Prostate gland (tissue), 2 donors: ENCODE measurements at regions not wholly inside any gene's neighbourhood (a gene's known extent, or its start where the extent isn't known, plus 50 kb on each side); places are given as distances from the start of the nearest gene placed in this dataset.

Experiments used
- DNase-seq: peaks from one replicate; pipeline ENCODE4 v3.0.0-alpha.2; 2019; ENCODE audit warnings: low spot score
- H3K27ac ChIP-seq, 2 donors: fragments of 200-600 bp; sonication (generic); 2 replicates each; pipeline ENCODE4 v1.5.1; 2017 to 2019
- H3K27me3 ChIP-seq: fragments of 200-600 bp; sonication (generic); replicated peaks from 2 replicates; pipeline ENCODE4 v1.5.1; 2019; ENCODE audit not compliant: insufficient read depth
- H3K36me3 ChIP-seq, 2 donors: fragments of 200-600 bp; sonication (generic); 1 replicate in 1 of 2; 2 replicates in 1 of 2; pipeline versions ENCODE4 v1.5.1 to v1.8.1; 2017 to 2019
- H3K4me1 ChIP-seq: fragments of 200-600 bp; sonication (generic); replicated peaks from 2 replicates; pipeline ENCODE4 v1.5.1; 2019
- H3K4me3 ChIP-seq, 2 donors: fragments of 200-600 bp; sonication (generic); 2 replicates each; pipeline ENCODE4 v1.5.1; 2017 to 2019
- H3K9me3 ChIP-seq: fragments of 200-600 bp; sonication (generic); 2 replicates; pipeline ENCODE4 v1.5.1; 2017
- POLR2A ChIP-seq: fragments of 450-650 bp; IDR thresholded peaks from one replicate; pipeline ENCODE4 v1.6.1; 2016; ENCODE audit warnings: antibody characterized with exemption, mild to moderate bottlenecking
- POLR2AphosphoS5 ChIP-seq: sonication (generic); formaldehyde crosslinking; IDR thresholded peaks from one replicate; pipeline ENCODE4 v1.6.1; 2017; ENCODE audit warnings: antibody characterized with exemption
- WGBS: methylation state at CpG from one replicate; pipeline ENCODE4 v1.1.5; 2018; 5-methylcytosine and 5-hydroxymethylcytosine counted together
- intact Hi-C: fragments of 100-400 bp; cut with DNase I; formaldehyde crosslinking; loops from one replicate; pipeline ENCODE4 v1.14.2; 2022
- TF ChIP-seq, protein P1 (sequence below), 4 experiments: fragments of 200-600 bp in 2 of 4; fragments of 450-650 bp in 2 of 4; sonication (generic) in 2 of 4; IDR thresholded peaks; 1 replicate in 3 of 4; 2 replicates in 1 of 4; pipeline ENCODE4 v1.5.1; 2016 to 2019; ENCODE audit warnings: antibody characterized with exemption in 4 of 4, mild to moderate bottlenecking in 2 of 4, moderate library complexity in 2 of 4

DNA sequence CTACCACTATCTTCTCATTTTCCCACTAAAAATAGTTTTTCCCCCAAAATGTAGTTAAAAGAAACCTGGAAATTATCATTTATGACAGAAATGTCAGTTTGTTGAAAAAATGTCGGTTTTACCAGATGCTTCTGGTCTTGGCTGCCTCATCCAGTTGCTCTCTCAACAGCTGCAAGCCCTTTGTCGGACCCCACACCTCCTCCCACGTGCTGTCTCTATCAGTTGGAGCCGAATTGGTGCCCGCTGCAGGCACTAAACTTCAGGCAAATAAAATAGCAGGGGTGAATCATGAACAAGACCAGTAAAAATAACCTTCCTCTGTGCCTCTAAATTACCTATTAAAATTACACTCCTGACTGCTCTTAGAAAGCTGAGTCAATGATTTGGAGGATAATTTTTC is 129.5 kb upstream of the CEP162 start:
- no peak for TF ChIP-seq POLR2AphosphoS5
- H3K36me3 ChIP-seq: no peaks in the 10 kb centered on the region
- no peak overlapping the region for H3K4me3 ChIP-seq
- no peak for DNase-seq
- H3K27ac ChIP-seq: no peak overlapping the region
- H3K4me1 ChIP-seq: no peaks in the 10 kb centered on the region
- no peaks in the 10 kb centered on the region for H3K9me3 ChIP-seq
- intact Hi-C loops: no loop called here
- WGBS: 28% methylated on average over 5 of the region's 5 CpGs
- H3K27me3 ChIP-seq: no peaks in the 10 kb centered on the region

GRCh38 chr6:84353459-84354423 is 126.3 kb upstream of the CEP162 start:
- Histone ChIP-seq H3K9me3 (no peaks in the 10 kb centered on the region), H3K36me3 (no peaks in the 10 kb centered on the region), H3K27me3 (no peaks in the 10 kb centered on the region), H3K4me3 (no peak overlapping the region), H3K4me1 (no peaks in the 10 kb centered on the region), H3K27ac (no peak overlapping the region)
- intact Hi-C loops: no loop called here
- WGBS: 66% methylated on average over 5 of the region's 5 CpGs
- TF ChIP-seq POLR2A (no peak), POLR2AphosphoS5 (no peak)
- TF ChIP-seq, protein P1, sequence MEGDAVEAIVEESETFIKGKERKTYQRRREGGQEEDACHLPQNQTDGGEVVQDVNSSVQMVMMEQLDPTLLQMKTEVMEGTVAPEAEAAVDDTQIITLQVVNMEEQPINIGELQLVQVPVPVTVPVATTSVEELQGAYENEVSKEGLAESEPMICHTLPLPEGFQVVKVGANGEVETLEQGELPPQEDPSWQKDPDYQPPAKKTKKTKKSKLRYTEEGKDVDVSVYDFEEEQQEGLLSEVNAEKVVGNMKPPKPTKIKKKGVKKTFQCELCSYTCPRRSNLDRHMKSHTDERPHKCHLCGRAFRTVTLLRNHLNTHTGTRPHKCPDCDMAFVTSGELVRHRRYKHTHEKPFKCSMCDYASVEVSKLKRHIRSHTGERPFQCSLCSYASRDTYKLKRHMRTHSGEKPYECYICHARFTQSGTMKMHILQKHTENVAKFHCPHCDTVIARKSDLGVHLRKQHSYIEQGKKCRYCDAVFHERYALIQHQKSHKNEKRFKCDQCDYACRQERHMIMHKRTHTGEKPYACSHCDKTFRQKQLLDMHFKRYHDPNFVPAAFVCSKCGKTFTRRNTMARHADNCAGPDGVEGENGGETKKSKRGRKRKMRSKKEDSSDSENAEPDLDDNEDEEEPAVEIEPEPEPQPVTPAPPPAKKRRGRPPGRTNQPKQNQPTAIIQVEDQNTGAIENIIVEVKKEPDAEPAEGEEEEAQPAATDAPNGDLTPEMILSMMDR (IDR thresholded peaks at IDR 0.05): no peak
- no peak for DNase-seq

DNA sequence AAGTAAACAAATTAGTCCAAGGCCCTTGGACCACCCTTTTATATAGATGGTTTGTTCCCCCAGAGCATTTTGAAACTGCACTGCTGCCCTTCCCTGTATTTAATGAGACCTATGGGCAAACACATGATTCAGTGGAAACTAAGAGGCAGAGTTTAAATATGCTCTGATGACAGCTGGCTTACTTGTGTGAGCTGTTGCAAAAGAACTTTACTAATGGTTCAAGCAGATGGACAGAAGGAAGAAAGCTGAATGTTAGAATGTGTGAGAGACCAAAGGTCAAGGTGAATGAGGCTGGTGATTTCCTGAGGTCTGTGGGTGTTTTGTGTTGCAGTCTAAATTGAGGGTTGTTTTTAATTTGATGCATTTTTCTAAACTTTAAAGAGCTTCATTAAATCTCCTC is 123.0 kb upstream of the CEP162 start:
- H3K9me3 ChIP-seq: no peaks in the 10 kb centered on the region
- intact Hi-C loops: no loop called here
- H3K36me3 ChIP-seq: no peaks in the 10 kb centered on the region
- H3K27ac ChIP-seq: no peak overlapping the region
- TF ChIP-seq POLR2A: no peak
- TF ChIP-seq, protein P1 (IDR thresholded peaks at IDR 0.05): no peak
- TF ChIP-seq POLR2AphosphoS5: no peak
- DNase-seq: no peak
- H3K4me1 ChIP-seq: no peaks in the 10 kb centered on the region
- H3K27me3 ChIP-seq: no peaks in the 10 kb centered on the region
- no peak overlapping the region for H3K4me3 ChIP-seq

DNA sequence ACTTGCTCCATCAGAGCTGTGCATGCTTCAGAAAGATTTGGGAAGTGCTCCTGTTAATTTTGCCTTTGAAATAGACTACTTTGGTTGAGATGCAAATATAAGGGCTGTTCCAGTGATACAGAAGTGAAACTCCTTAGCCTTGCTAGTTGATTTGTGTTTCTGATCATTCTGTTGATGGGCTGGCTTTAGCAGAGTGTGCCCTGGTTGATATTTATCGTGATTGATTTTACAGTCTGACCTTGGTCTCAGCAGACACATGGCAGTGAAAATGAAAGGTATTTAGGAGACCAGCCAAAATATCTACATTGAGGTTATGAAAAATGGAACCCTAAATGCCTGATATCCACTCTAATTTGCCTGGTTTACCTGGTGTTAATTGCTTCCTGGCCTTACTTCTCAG is 122.1 kb upstream of the CEP162 start:
- H3K27ac ChIP-seq: no peak overlapping the region
- H3K36me3 ChIP-seq: no peaks in the 10 kb centered on the region
- no peaks in the 10 kb centered on the region for H3K27me3 ChIP-seq
- 53% methylated on average over 1 of the region's 1 CpG for whole genome bisulfite sequencing
- no peak for DNase-seq
- intact Hi-C loops: no loop called here
- H3K4me3 ChIP-seq: no peak overlapping the region
- H3K9me3 ChIP-seq: no peaks in the 10 kb centered on the region
- H3K4me1 ChIP-seq: no peaks in the 10 kb centered on the region
- no peak for TF ChIP-seq POLR2AphosphoS5
- no peak for TF ChIP-seq POLR2A
- TF ChIP-seq, protein P1 (IDR thresholded peaks at IDR 0.05): no peak

- intact Hi-C loops: no loop called here
- H3K27me3 ChIP-seq: no peaks in the 10 kb centered on the region
- 70% methylated on average over 1 of the region's 1 CpG for WGBS
- no peak for DNase-seq
- H3K36me3 ChIP-seq: no peaks in the 10 kb centered on the region
- no peak overlapping the region for H3K27ac ChIP-seq
- H3K9me3 ChIP-seq: no peaks in the 10 kb centered on the region
- H3K4me3 ChIP-seq: no peak overlapping the region
- no peaks in the 10 kb centered on the region for H3K4me1 ChIP-seq
- TF ChIP-seq POLR2A (no peak), POLR2AphosphoS5 (no peak)
- TF ChIP-seq, protein P1 (IDR thresholded peaks at IDR 0.05): no peak
These were observed 121.4 kb upstream of the CEP162 start for GRCh38 chr6:84348801-84349200.
